Neural cell (in vitro differentiated cells): ENCODE measurements at regions not wholly inside any gene's neighbourhood (a gene's known extent, or its start where the extent isn't known, plus 50 kb on each side); places are given as distances from the start of the nearest gene placed in this dataset.

Experiments
- CTCF ChIP-seq: fragments of 450-650 bp; IDR thresholded peaks from 2 replicates; pipeline ENCODE4 v1.5.1; 2014; ENCODE audit warnings: antibody characterized with exemption, mild to moderate bottlenecking, moderate library complexity; ENCODE audit not compliant: poor library complexity, severe bottlenecking
- TAF1 ChIP-seq: IDR thresholded peaks from 2 replicates; pipeline ENCODE4 v1.6.1; 2012; ENCODE audit warnings: low read depth

GRCh38 chr13:30135351-30135750 is 172.0 kb downstream of the KATNAL1 start:
- no peak for TF ChIP-seq CTCF
- no peak for TF ChIP-seq TAF1
